GM12878 (cell line): ENCODE measurements at regions not wholly inside any gene's neighbourhood (a gene's known extent, or its start where the extent isn't known, plus 50 kb on each side); places are given as distances from the start of the nearest gene placed in this dataset.

Experiments
- ATAC-seq: fragments of 200-7000 bp; cut with Tn5 transposase; 3 replicates; pipeline ENCODE4 v1.9.1; 2020; ENCODE audit warnings: mild to moderate bottlenecking, moderate library complexity
- BruUV-seq: library from RNA; stranded (reverse); fragments of 400-500 nt; replicated peaks from 2 replicates; lab custom pipeline; 2021; lab: Mats Ljungman, UMichigan
- CTCF ChIA-PET: fragments of 300-600 bp; sonication (Branson Sonifier 250); formaldehyde crosslinking; extraction: SDS; loops from one replicate; lab custom pipeline; 2021; ENCODE audit warnings: inconsistent platforms; lab: Yijun Ruan, JAX
- POLR2A ChIA-PET: fragments of 350-600 bp; formaldehyde crosslinking; extraction: SDS; loops from one replicate; lab custom pipeline; 2021; ENCODE audit warnings: inconsistent platforms; lab: Charles Lee
- RAD21 ChIA-PET: fragments of 300-600 bp; sonication (Branson Sonifier 250); formaldehyde crosslinking; loops from one replicate; lab custom pipeline; 2023; ENCODE audit warnings: antibody characterized with exemption; ENCODE audit not compliant: unreplicated experiment; lab: Charles Lee
- SMC1A ChIA-PET: fragments of 300-600 bp; sonication (Branson Sonifier 250); formaldehyde crosslinking; loops from one replicate; lab custom pipeline; 2023; ENCODE audit not compliant: unreplicated experiment, uncharacterized antibody; lab: Charles Lee
- DNase-seq: peaks from one replicate; pipeline ENCODE4 v3.0.0-alpha.2; 2011; ENCODE audit warnings: low read depth, low spot score
- FAIRE-seq: peaks from 3 replicates; lab custom pipeline; 2011; peaks lifted over from hg19 to GRCh38; lab: Jason Lieb, UNC
- H2AFZ ChIP-seq: 2 replicates; pipeline ENCODE4 v1.6.0; 2011; ENCODE audit warnings: low read depth, low read length, control low read depth; ENCODE audit not compliant: control insufficient read depth
- H3K27ac ChIP-seq: 2 replicates; pipeline ENCODE4 v1.5.1; 2011; ENCODE audit warnings: control low read depth; ENCODE audit not compliant: control insufficient read depth, insufficient read depth
- H3K27me3 ChIP-seq, 2 experiments: replicated peaks in 1 of 2; 2 replicates each; pipeline versions ENCODE4 v1.6.0 to v1.6.1; 2011; ENCODE audit warnings: low read length in 1 of 2; ENCODE audit not compliant: control insufficient read depth in 2 of 2, insufficient read depth in 2 of 2
- H3K36me3 ChIP-seq, 2 experiments: 2 replicates each; pipeline ENCODE4 v1.5.1; 2011; ENCODE audit warnings: low read length in 1 of 2; ENCODE audit not compliant: control insufficient read depth in 2 of 2, insufficient read depth in 2 of 2
- H3K4me1 ChIP-seq: 2 replicates; pipeline ENCODE4 v1.6.1; 2011; ENCODE audit warnings: mild to moderate bottlenecking, low read length, moderate library complexity, mixed read lengths; ENCODE audit not compliant: control insufficient read depth, insufficient read depth
- H3K4me2 ChIP-seq: 2 replicates; pipeline ENCODE4 v1.6.0; 2011; ENCODE audit warnings: control low read depth; ENCODE audit not compliant: control insufficient read depth, insufficient read depth
- H3K4me3 ChIP-seq: fragments of 200-600 bp; sonication (generic); 2 replicates; pipeline ENCODE4 v1.5.1; 2016
- H3K79me2 ChIP-seq: 2 replicates; pipeline ENCODE4 v1.6.0; 2011; ENCODE audit warnings: low read length; ENCODE audit not compliant: control insufficient read depth, insufficient read depth
- H3K9ac ChIP-seq: 2 replicates; pipeline ENCODE4 v1.8.0; 2011; ENCODE audit warnings: low read length, control low read depth, mixed read lengths; ENCODE audit not compliant: control insufficient read depth, insufficient read depth
- H3K9me3 ChIP-seq: replicated peaks from 3 replicates; pipeline ENCODE4 v1.5.1; 2011; ENCODE audit warnings: mild to moderate bottlenecking, low read length; ENCODE audit not compliant: control insufficient read depth, insufficient read depth
- H4K20me1 ChIP-seq: 2 replicates; pipeline ENCODE4 v1.6.0; 2011; ENCODE audit not compliant: control insufficient read depth, insufficient read depth
- BCL11A ChIP-seq: IDR thresholded peaks from 2 replicates; pipeline ENCODE4 v1.6.1; 2011; ENCODE audit warnings: low read depth, low read length
- BMI1 ChIP-seq: fragments of 450-650 bp; IDR thresholded peaks from 2 replicates; pipeline ENCODE4 v1.6.1; 2016; ENCODE audit warnings: mild to moderate bottlenecking, moderate library complexity, borderline replicate concordance
- CREM ChIP-seq: IDR thresholded peaks from 2 replicates; pipeline ENCODE4 v1.6.1; 2014; ENCODE audit warnings: antibody characterized with exemption, low read depth
- ESRRA ChIP-seq: IDR thresholded peaks from 2 replicates; pipeline ENCODE4 v1.6.1; 2012; ENCODE audit warnings: mild to moderate bottlenecking, low read length, improper control_type of control experiment
- ETV6 ChIP-seq, 2 experiments: fragments of 450-650 bp in 1 of 2; IDR thresholded peaks in 1 of 2; conservative IDR thresholded peaks in 1 of 2; 2 replicates each; pipeline ENCODE4 v1.6.1; 2014; ENCODE audit warnings: antibody characterized with exemption in 1 of 2, borderline replicate concordance in 1 of 2, low read depth in 1 of 2, mild to moderate bottlenecking in 1 of 2, moderate library complexity in 1 of 2
- GABPA ChIP-seq: IDR thresholded peaks from 2 replicates; pipeline ENCODE4 v1.6.1; 2014; ENCODE audit warnings: antibody characterized with exemption, low read depth, mild to moderate bottlenecking, inconsistent platforms
- IKZF1 ChIP-seq: fragments of 450-650 bp; conservative IDR thresholded peaks from 2 replicates; pipeline ENCODE4 v1.6.1; 2017; ENCODE audit warnings: antibody characterized with exemption, mild to moderate bottlenecking
- IKZF2 ChIP-seq, 2 experiments: fragments of 450-650 bp; IDR thresholded peaks; 2 replicates each; pipeline ENCODE4 v1.6.1; 2017; ENCODE audit warnings: mild to moderate bottlenecking in 2 of 2, moderate library complexity in 2 of 2
- JUNB ChIP-seq: IDR thresholded peaks from 2 replicates; pipeline ENCODE4 v1.6.1; 2016; ENCODE audit warnings: antibody characterized with exemption, mild to moderate bottlenecking
- NR2C1 ChIP-seq: fragments of 450-650 bp; IDR thresholded peaks from 2 replicates; pipeline ENCODE4 v1.6.1; 2017; ENCODE audit warnings: antibody characterized with exemption, mild to moderate bottlenecking, moderate library complexity
- PAX5 ChIP-seq: IDR thresholded peaks from 2 replicates; pipeline ENCODE4 v1.6.1; 2011; ENCODE audit warnings: low read depth, low read length, borderline replicate concordance
- PAX8 ChIP-seq: fragments of 450-650 bp; IDR thresholded peaks from 2 replicates; pipeline ENCODE4 v1.6.1; 2017; ENCODE audit warnings: mild to moderate bottlenecking, moderate library complexity
- PML ChIP-seq: IDR thresholded peaks from 2 replicates; pipeline ENCODE4 v1.6.1; 2012; ENCODE audit warnings: low read length, inconsistent platforms
- RFX5 ChIP-seq: IDR thresholded peaks from 2 replicates; pipeline ENCODE4 v1.6.1; 2011; ENCODE audit warnings: low read depth, low read length, improper control_type of control experiment
- SMAD1 ChIP-seq: fragments of 450-650 bp; IDR thresholded peaks from 2 replicates; pipeline ENCODE4 v1.6.1; 2018; ENCODE audit warnings: mild to moderate bottlenecking, low read depth; ENCODE audit not compliant: partially characterized antibody
- SMC3 ChIP-seq: IDR thresholded peaks from 2 replicates; pipeline ENCODE4 v1.6.1; 2011; ENCODE audit warnings: low read length, improper control_type of control experiment, borderline replicate concordance
- ZBED1 ChIP-seq: IDR thresholded peaks from 2 replicates; pipeline ENCODE4 v1.6.1; 2016; ENCODE audit warnings: borderline replicate concordance
- ZNF207 ChIP-seq: fragments of 450-650 bp; IDR thresholded peaks from 2 replicates; pipeline ENCODE4 v1.6.1; 2014; ENCODE audit warnings: antibody characterized with exemption, mild to moderate bottlenecking, borderline replicate concordance
- ZNF274 ChIP-seq: IDR thresholded peaks from one replicate; pipeline ENCODE4 v1.8.0; 2011; ENCODE audit not compliant: insufficient read length, insufficient read depth
- WGBS: methylation state at CpG from one replicate; pipeline ENCODE4 v1.1.6; 2016; ENCODE audit warnings: low lambda C conversion rate; ENCODE audit not compliant: insufficient replicate concordance, insufficient coverage; ENCODE audit errors: missing lambda C conversion rate; 5-methylcytosine and 5-hydroxymethylcytosine counted together
- in situ Hi-C: fragments of 300-500 bp; cut with MboI; formaldehyde crosslinking; loops from 9 replicates; pipeline ENCODE4 v1.14.3; 2018; ENCODE audit warnings: mixed read lengths
- intact Hi-C: fragments of 100-400 bp; cut with micrococcal nuclease; formaldehyde crosslinking; loops from one replicate; pipeline ENCODE4 v1.14.2; 2022; ENCODE audit not compliant: unreplicated experiment

GRCh38 chr1:94741510-94741909, 78.6 kb upstream of the SLC44A3 start:
- Histone ChIP-seq H3K4me3 (no peak overlapping the region), H3K4me2 (no peak overlapping the region), H3K36me3 (no peaks in the 10 kb centered on the region), H3K9me3 (no peaks in the 10 kb centered on the region), H3K79me2 (no peaks in the 10 kb centered on the region), H3K27ac (no peak overlapping the region), H4K20me1 (no peaks in the 10 kb centered on the region), H2AFZ (no peak overlapping the region), H3K4me1 (no peaks in the 10 kb centered on the region), H3K27me3 (no peaks in the 10 kb centered on the region), H3K9ac (no peak overlapping the region)
- intact Hi-C loops = no loop called here
- DNase-seq (no peak), FAIRE-seq (no peak), ATAC-seq (no peak; the same call in 2 of the 3 replicates)
- CTCF ChIA-PET = interaction anchor here (1.2 kb wide), 1 partner anchor 34 kb away, joined by 3 read pairs; no protein-coding TSS in a partner anchor
- POLR2A ChIA-PET = no interaction called here
- SMC1A ChIA-PET = no interaction called here
- BruUV-seq = no TSS peak
- WGBS = 0% methylated on average over 2 of the region's 2 CpGs
- RAD21 ChIA-PET = no interaction called here
- in situ Hi-C loops = no loop called here
- TF ChIP-seq IKZF1 (0 out of 2 replicates have a peak, but pooled peaks have one; percentile 35), ZNF207 (no peak)

DNA sequence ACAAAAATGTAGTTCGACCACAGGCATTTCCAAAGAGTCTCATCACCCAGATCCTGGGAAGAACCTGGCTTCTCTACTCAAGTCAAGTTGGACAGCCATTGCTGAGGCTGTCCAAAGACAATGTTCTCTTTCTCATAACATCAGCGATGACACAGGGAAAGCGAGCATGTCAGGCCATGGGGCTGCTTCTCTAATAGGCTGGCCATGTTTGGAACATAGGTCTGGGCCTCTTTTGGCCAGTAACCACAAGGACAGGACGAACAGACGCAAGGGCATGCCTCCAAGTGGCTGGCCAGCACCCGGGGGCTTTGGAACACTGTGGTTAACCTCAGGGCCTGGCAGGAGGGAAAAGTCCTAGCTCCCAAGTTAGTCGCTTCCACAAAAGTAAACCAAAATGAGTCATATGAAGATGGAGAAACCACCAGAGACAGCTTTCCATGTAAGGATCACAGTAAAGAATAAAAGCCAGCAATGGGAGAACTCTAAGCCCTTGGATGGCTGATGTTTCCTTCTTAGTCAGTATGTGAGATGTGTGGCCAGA, 80.6 kb upstream of the SLC44A3 start:
- no peak overlapping the region for H3K27ac ChIP-seq
- CTCF ChIA-PET = interaction anchor here (1.0 kb wide), 1 partner anchor 226 kb away, joined by 4 read pairs; no protein-coding TSS in a partner anchor
- POLR2A ChIA-PET = no interaction called here
- SMC1A ChIA-PET = interaction anchor here (0.9 kb wide), 1 partner anchor 18 kb away, joined by 4 read pairs; no protein-coding TSS in a partner anchor
- no peak for TF ChIP-seq PAX5
- no peak for TF ChIP-seq ZBED1
- no peak for TF ChIP-seq JUNB
- TF ChIP-seq ETV6 (conservative IDR thresholded peaks at IDR 0.05 in 1 of 2, IDR thresholded peaks at IDR 0.05 in 1 of 2; ENCODE audit: borderline replicate concordance in 1 of 2, low read depth in 1 of 2) = no peak
- no peak for TF ChIP-seq NR2C1
- TF ChIP-seq SMAD1 = no peak
- TF ChIP-seq BCL11A = no peak
- TF ChIP-seq PML = no peak
- TF ChIP-seq RFX5 = no peak
- TF ChIP-seq ZNF274 = no peak
- no peak for TF ChIP-seq BMI1
- no peak for TF ChIP-seq PAX8
- no peak for TF ChIP-seq IKZF2 (IDR thresholded peaks at IDR 0.05)
- no peak for TF ChIP-seq SMC3
- no peak for TF ChIP-seq ESRRA
- TF ChIP-seq CREM = no peak
- TF ChIP-seq GABPA = no peak
- TF ChIP-seq, all 136 proteins: peak for 0
- no TSS peak for BruUV-seq
- DNase-seq = no peak
- no peak overlapping the region for H3K9ac ChIP-seq
- no peaks in the 10 kb centered on the region for H3K79me2 ChIP-seq
- intact Hi-C loops = no loop called here
- no peak for ATAC-seq
- H3K4me2 ChIP-seq = no peak overlapping the region
- in situ Hi-C loops = no loop called here
- H3K4me1 ChIP-seq = no peaks in the 10 kb centered on the region
- H3K36me3 ChIP-seq = no peaks in the 10 kb centered on the region
- no peaks in the 10 kb centered on the region for H4K20me1 ChIP-seq
- H2AFZ ChIP-seq = no peak overlapping the region
- FAIRE-seq = no peak
- no peak overlapping the region for H3K4me3 ChIP-seq
- 41% methylated on average over 7 of the region's 7 CpGs for WGBS
- RAD21 ChIA-PET = no interaction called here
- H3K27me3 ChIP-seq = no peaks in the 10 kb centered on the region
- H3K9me3 ChIP-seq = no peaks in the 10 kb centered on the region
